IMR-90 (cell line): ENCODE measurements at regions not wholly inside any gene's neighbourhood (a gene's known extent, or its start where the extent isn't known, plus 50 kb on each side); places are given as distances from the start of the nearest gene placed in this dataset.

Experiments used
- ATAC-seq: fragments of 200-7000 bp; cut with Tn5 transposase; 2 replicates; pipeline ENCODE4 v1.9.1; 2020; ENCODE audit warnings: low read depth, mild to moderate bottlenecking, moderate library complexity
- BruUV-seq: library from RNA; stranded (reverse); fragments of 400-500 nt; replicated peaks from 2 replicates; lab custom pipeline; 2021; lab: Mats Ljungman, UMichigan
- CTCF ChIA-PET: fragments of 300-600 bp; formaldehyde crosslinking; extraction: SDS; loops from one replicate; lab custom pipeline; 2021; ENCODE audit warnings: antibody characterized with exemption; lab: Yijun Ruan, JAX
- POLR2A ChIA-PET: fragments of 300-600 bp; sonication (Branson Sonifier 250); formaldehyde crosslinking; loops from one replicate; lab custom pipeline; 2022; ENCODE audit warnings: antibody characterized with exemption; ENCODE audit not compliant: unreplicated experiment; lab: Charles Lee
- DNase-seq: peaks from one replicate; pipeline ENCODE4 v3.0.0; 2013
- H2AFZ ChIP-seq: replicated peaks from 2 replicates; pipeline ENCODE3; 2013; ENCODE audit warnings: low read length, mild to moderate bottlenecking; ENCODE audit not compliant: poor library complexity
- H2AK5ac ChIP-seq: 2 replicates; pipeline ENCODE4 v1.6.1; 2013; ENCODE audit warnings: low read depth, low read length, inconsistent platforms
- H2AK9ac ChIP-seq: replicated peaks from 2 replicates; pipeline ENCODE3; 2013; ENCODE audit warnings: mild to moderate bottlenecking, low read depth, low read length, moderate library complexity; ENCODE audit not compliant: poor library complexity
- H2BK120ac ChIP-seq: 2 replicates; pipeline ENCODE4 v1.6.1; 2013; ENCODE audit warnings: low read depth, low read length, inconsistent platforms
- H2BK15ac ChIP-seq: 3 replicates; pipeline ENCODE4 v1.6.1; 2013; ENCODE audit warnings: low read depth, low read length, inconsistent platforms
- H2BK20ac ChIP-seq: 2 replicates; pipeline ENCODE4 v1.6.1; 2013; ENCODE audit warnings: low read depth, mild to moderate bottlenecking, inconsistent platforms, low read length, moderate library complexity
- H2BK5ac ChIP-seq: 2 replicates; pipeline ENCODE4 v1.6.1; 2013; ENCODE audit warnings: mild to moderate bottlenecking, low read depth, low read length, inconsistent platforms; ENCODE audit not compliant: poor library complexity, severe bottlenecking
- H3K14ac ChIP-seq: replicated peaks from 2 replicates; pipeline ENCODE4 v1.6.1; 2013; ENCODE audit warnings: low read depth, low read length, inconsistent platforms
- H3K18ac ChIP-seq: 2 replicates; pipeline ENCODE4 v1.6.1; 2013; ENCODE audit warnings: low read depth, low read length, control low read depth
- H3K23ac ChIP-seq: 2 replicates; pipeline ENCODE4 v1.6.1; 2013; ENCODE audit warnings: low read depth, low read length, inconsistent platforms
- H3K27ac ChIP-seq: 2 replicates; pipeline ENCODE4 v1.5.1; 2013; ENCODE audit warnings: mild to moderate bottlenecking, control low read depth, low read length; ENCODE audit not compliant: insufficient read depth
- H3K27me3 ChIP-seq: 2 replicates; pipeline ENCODE4 v1.6.1; 2013; ENCODE audit warnings: low read length; ENCODE audit not compliant: control insufficient read depth, insufficient read depth
- H3K36me3 ChIP-seq: 2 replicates; pipeline ENCODE4 v1.6.1; 2013; ENCODE audit warnings: low read length, mixed read lengths; ENCODE audit not compliant: control insufficient read depth, insufficient read depth
- H3K4ac ChIP-seq: 2 replicates; pipeline ENCODE4 v1.6.1; 2013; ENCODE audit warnings: low read depth, low read length, inconsistent platforms
- H3K4me1 ChIP-seq: 2 replicates; pipeline ENCODE4 v1.6.1; 2013; ENCODE audit warnings: low read length, mixed read lengths; ENCODE audit not compliant: control insufficient read depth, insufficient read depth
- H3K4me2 ChIP-seq: 2 replicates; pipeline ENCODE4 v1.6.1; 2013; ENCODE audit warnings: low read depth, mild to moderate bottlenecking, control low read depth, low read length, moderate library complexity
- H3K4me3 ChIP-seq: 2 replicates; pipeline ENCODE4 v1.5.1; 2013; ENCODE audit warnings: low read depth, mild to moderate bottlenecking, control low read depth, low read length, moderate library complexity; ENCODE audit not compliant: insufficient read depth
- H3K56ac ChIP-seq: 2 replicates; pipeline ENCODE4 v1.6.1; 2013; ENCODE audit warnings: low read length, inconsistent platforms; ENCODE audit not compliant: insufficient read depth; ENCODE audit errors: extremely low read depth
- H3K79me1 ChIP-seq, 2 experiments: 2 replicates each; pipeline ENCODE4 v1.6.1; 2013; ENCODE audit warnings: low read length in 2 of 2, inconsistent platforms in 1 of 2, low read depth in 1 of 2
- H3K9ac ChIP-seq: 2 replicates; pipeline ENCODE4 v1.6.1; 2013; ENCODE audit warnings: low read depth, low read length, control low read depth
- H3K9me1 ChIP-seq: 2 replicates; pipeline ENCODE4 v1.6.1; 2013; ENCODE audit warnings: low read length, inconsistent platforms; ENCODE audit not compliant: insufficient read depth
- H3K9me3 ChIP-seq: 2 replicates; pipeline ENCODE4 v1.6.1; 2013; ENCODE audit warnings: low read length; ENCODE audit not compliant: control insufficient read depth, insufficient read depth
- H4K20me1 ChIP-seq: 2 replicates; pipeline ENCODE4 v1.6.1; 2013; ENCODE audit warnings: low read length, inconsistent platforms; ENCODE audit not compliant: insufficient read depth
- H4K5ac ChIP-seq: 2 replicates; pipeline ENCODE4 v1.6.1; 2013; ENCODE audit warnings: mild to moderate bottlenecking, low read depth, low read length, control low read depth
- H4K8ac ChIP-seq, 2 experiments: 2 replicates each; pipeline ENCODE4 v1.6.1; 2013; ENCODE audit warnings: low read depth in 2 of 2, low read length in 2 of 2, control low read depth in 1 of 2, inconsistent platforms in 1 of 2
- H4K91ac ChIP-seq: 2 replicates; pipeline ENCODE4 v1.6.1; 2013; ENCODE audit warnings: low read depth, low read length, inconsistent platforms; ENCODE audit not compliant: insufficient read depth
- CEBPB ChIP-seq: IDR thresholded peaks from 2 replicates; pipeline ENCODE4 v1.6.1; 2012; ENCODE audit warnings: low read depth, low read length, improper control_type of control experiment
- RFX5 ChIP-seq: IDR thresholded peaks from 2 replicates; pipeline ENCODE4 v1.8.0; 2012; ENCODE audit warnings: low read depth, mild to moderate bottlenecking, low read length, moderate library complexity
- WGBS, 2 experiments: methylation state at CpG; one replicate each; pipeline versions ENCODE4 v1.1.5 to v1.1.7; 2013; ENCODE audit warnings: missing lambda C conversion rate in 2 of 2; ENCODE audit not compliant: insufficient read length in 1 of 2; ENCODE audit errors: extremely low coverage in 2 of 2; 5-methylcytosine and 5-hydroxymethylcytosine counted together
- dilution Hi-C: fragments of 300-500 bp; cut with HindIII; formaldehyde crosslinking; loops from one replicate; pipeline ENCODE4 v1.14.3; 2018; ENCODE audit warnings: low sequenced_read_pairs; ENCODE audit not compliant: unreplicated experiment
- in situ Hi-C: fragments of 300-500 bp; cut with MboI; formaldehyde crosslinking; loops from 3 replicates; pipeline ENCODE4 v1.14.3; 2019; ENCODE audit warnings: low sequenced_read_pairs, inconsistent platforms, mixed read lengths
- intact Hi-C: fragments of 100-400 bp; cut with micrococcal nuclease; formaldehyde crosslinking; loops from 2 replicates; pipeline ENCODE4 v1.10.0; 2022
- TF ChIP-seq, protein P1 (sequence below): conservative IDR thresholded peaks from 2 replicates; pipeline ENCODE4 v1.5.1; 2012; ENCODE audit warnings: mild to moderate bottlenecking, low read depth, low read length, improper control_type of control experiment

DNA sequence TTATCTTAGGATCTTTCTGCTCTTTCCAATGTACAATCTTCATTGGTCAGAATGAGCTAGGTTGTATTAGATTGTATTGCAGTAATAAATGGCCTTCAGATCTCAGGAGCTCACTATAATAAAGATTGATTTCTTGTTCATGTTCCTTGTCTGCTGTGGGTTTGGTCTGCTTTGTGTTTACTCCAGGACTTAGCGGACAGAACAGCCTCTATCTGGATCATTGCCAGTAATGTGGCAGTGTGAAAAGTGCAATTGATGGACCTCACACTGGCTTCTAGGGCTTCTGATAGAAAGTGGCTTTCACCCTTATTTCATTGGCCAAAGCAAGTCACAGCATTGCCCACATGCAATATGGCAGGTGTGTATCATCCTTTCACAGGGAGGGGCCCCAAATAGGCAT lies 81.2 kb downstream of the BTG1 start:
- Histone ChIP-seq H3K4me2 (peak overlapping the region; percentile 48), H2BK120ac (peak overlapping the region; percentile 95), H3K4me1 (peaks cover 14% of the 10 kb centered on the region), H3K56ac (peak overlapping the region; percentile 67; the same call in 1 of the 2 replicates), H4K20me1 (no peaks in the 10 kb centered on the region), H3K9me1 (peaks cover 7% of the 10 kb centered on the region), H3K4me3 (no peak overlapping the region), H2BK15ac (peak overlapping the region; percentile 97), H3K18ac (peak overlapping the region; percentile 97; the same call in 1 of the 2 replicates), H3K23ac (peak overlapping the region; percentile 89), H3K14ac (peak overlapping the region; percentile 82), H3K4ac (peak overlapping the region; percentile 91), H2BK20ac (peak overlapping the region; percentile 85), H2AK5ac (peak overlapping the region; percentile 99), H2AK9ac (no peak overlapping the region), H3K9me3 (no peaks in the 10 kb centered on the region), H3K79me1 (peaks cover 0 to 13% of the 10 kb centered on the region in 2 experiments; a peak in 2 of 4 replicates), H3K27ac (peak overlapping the region; percentile 72), H4K8ac (peak overlapping the region; percentile 44 to 79), H3K27me3 (no peaks in the 10 kb centered on the region), H2AFZ (peak overlapping the region; percentile 4), H4K5ac (peak overlapping the region; percentile 91), H4K91ac (peak overlapping the region; percentile 51), H3K36me3 (no peaks in the 10 kb centered on the region), H3K9ac (0 out of 2 replicates have a peak overlapping the region, but pooled peaks have one; percentile 10), H2BK5ac (peak overlapping the region; percentile 61)
- no peak for ATAC-seq
- ChIA-PET POLR2A (no interaction called here), CTCF (interaction anchor here (1.0 kb wide), 1 partner anchor 21 kb away, joined by 3 read pairs; no protein-coding TSS in a partner anchor)
- no peak for DNase-seq
- no TSS peak for BruUV-seq
- in situ Hi-C loops = no loop called here
- WGBS, 2 experiments = no CpG with 5 or more reads among the region's 1 CpG
- TF ChIP-seq CEBPB = no peak
- TF ChIP-seq RFX5 = no peak
- TF ChIP-seq, protein P1, sequence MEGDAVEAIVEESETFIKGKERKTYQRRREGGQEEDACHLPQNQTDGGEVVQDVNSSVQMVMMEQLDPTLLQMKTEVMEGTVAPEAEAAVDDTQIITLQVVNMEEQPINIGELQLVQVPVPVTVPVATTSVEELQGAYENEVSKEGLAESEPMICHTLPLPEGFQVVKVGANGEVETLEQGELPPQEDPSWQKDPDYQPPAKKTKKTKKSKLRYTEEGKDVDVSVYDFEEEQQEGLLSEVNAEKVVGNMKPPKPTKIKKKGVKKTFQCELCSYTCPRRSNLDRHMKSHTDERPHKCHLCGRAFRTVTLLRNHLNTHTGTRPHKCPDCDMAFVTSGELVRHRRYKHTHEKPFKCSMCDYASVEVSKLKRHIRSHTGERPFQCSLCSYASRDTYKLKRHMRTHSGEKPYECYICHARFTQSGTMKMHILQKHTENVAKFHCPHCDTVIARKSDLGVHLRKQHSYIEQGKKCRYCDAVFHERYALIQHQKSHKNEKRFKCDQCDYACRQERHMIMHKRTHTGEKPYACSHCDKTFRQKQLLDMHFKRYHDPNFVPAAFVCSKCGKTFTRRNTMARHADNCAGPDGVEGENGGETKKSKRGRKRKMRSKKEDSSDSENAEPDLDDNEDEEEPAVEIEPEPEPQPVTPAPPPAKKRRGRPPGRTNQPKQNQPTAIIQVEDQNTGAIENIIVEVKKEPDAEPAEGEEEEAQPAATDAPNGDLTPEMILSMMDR = no peak
- intact Hi-C loops = loop anchor here (5.0 to 10.0 kb wide), 2 partner anchors 78 to 250 kb away; no protein-coding TSS in a partner anchor
- dilution Hi-C loops = no loop called here
